Mesendoderm (in vitro differentiated cells): ENCODE measurements at regions not wholly inside any gene's neighbourhood (a gene's known extent, or its start where the extent isn't known, plus 50 kb on each side); places are given as distances from the start of the nearest gene placed in this dataset.
"Not testable (repeated sequence)": the region's sequence is repeated elsewhere in the genome, so short reads cannot be mapped to it uniquely, and the experiment has no call there.

Source experiments
- DNase-seq: peaks from one replicate; pipeline ENCODE4 v3.0.0; 2013
- H2AK5ac ChIP-seq: 2 replicates; pipeline ENCODE4 v1.6.1; 2013; ENCODE audit warnings: low read length, inconsistent platforms
- H2BK120ac ChIP-seq: 2 replicates; pipeline ENCODE4 v1.6.1; 2013; ENCODE audit warnings: low read depth, mild to moderate bottlenecking, low read length, moderate library complexity, mixed read lengths
- H2BK15ac ChIP-seq: replicated peaks from 2 replicates; pipeline ENCODE4 v1.6.1; 2013; ENCODE audit warnings: low read depth, mild to moderate bottlenecking, moderate library complexity
- H2BK5ac ChIP-seq: 2 replicates; pipeline ENCODE4 v1.6.1; 2013; ENCODE audit warnings: low read length, inconsistent platforms
- H3K18ac ChIP-seq: 2 replicates; pipeline ENCODE4 v1.6.1; 2013; ENCODE audit warnings: mild to moderate bottlenecking, low read length, mixed read lengths
- H3K23ac ChIP-seq: one replicate; pipeline ENCODE4 v1.6.1; 2013; ENCODE audit warnings: low read length
- H3K27ac ChIP-seq: 2 replicates; pipeline ENCODE4 v1.5.1; 2013; ENCODE audit warnings: low read depth, mild to moderate bottlenecking, inconsistent platforms, low read length, moderate library complexity
- H3K27me3 ChIP-seq: 2 replicates; pipeline ENCODE4 v1.6.1; 2013; ENCODE audit warnings: low read length, control low read depth, mild to moderate bottlenecking, inconsistent platforms; ENCODE audit not compliant: insufficient read depth, poor library complexity
- H3K36me3 ChIP-seq: 2 replicates; pipeline ENCODE4 v1.6.1; 2013; ENCODE audit warnings: low read length, inconsistent platforms; ENCODE audit not compliant: control insufficient read depth, insufficient read depth
- H3K4ac ChIP-seq: one replicate; pipeline ENCODE4 v1.6.1; 2013; ENCODE audit warnings: low read depth, mild to moderate bottlenecking, low read length, moderate library complexity
- H3K4me1 ChIP-seq: 2 replicates; pipeline ENCODE4 v1.6.1; 2013; ENCODE audit warnings: low read depth, low read length, inconsistent platforms; ENCODE audit not compliant: control insufficient read depth
- H3K4me2 ChIP-seq: 2 replicates; pipeline ENCODE4 v1.6.1; 2013; ENCODE audit warnings: low read length
- H3K4me3 ChIP-seq: 2 replicates; pipeline ENCODE4 v1.5.1; 2013; ENCODE audit warnings: mild to moderate bottlenecking, low read length
- H3K56ac ChIP-seq: one replicate; pipeline ENCODE4 v1.6.1; 2013; ENCODE audit warnings: low read length
- H3K79me1 ChIP-seq: 2 replicates; pipeline ENCODE4 v1.6.1; 2013; ENCODE audit warnings: low read length, inconsistent platforms
- H3K79me2 ChIP-seq: 2 replicates; pipeline ENCODE4 v1.6.1; 2013; ENCODE audit warnings: mild to moderate bottlenecking, low read length; ENCODE audit not compliant: control insufficient read depth, insufficient read depth
- H3K9ac ChIP-seq: 2 replicates; pipeline ENCODE4 v1.6.1; 2013; ENCODE audit warnings: low read length, inconsistent platforms
- H4K5ac ChIP-seq: one replicate; pipeline ENCODE4 v1.6.1; 2013; ENCODE audit warnings: low read length
- H4K8ac ChIP-seq: one replicate; pipeline ENCODE4 v1.6.1; 2013; ENCODE audit warnings: low read depth, mild to moderate bottlenecking, control low read depth, low read length, moderate library complexity
- WGBS: extraction: QIAGEN DNeasy Blood & Tissue Kit; methylation state at CpG from one replicate; pipeline ENCODE4 v1.1.7; 2013; ENCODE audit warnings: low lambda C conversion rate, missing lambda C conversion rate; ENCODE audit not compliant: insufficient coverage; ENCODE audit errors: extremely low coverage; 5-methylcytosine and 5-hydroxymethylcytosine counted together

DNA sequence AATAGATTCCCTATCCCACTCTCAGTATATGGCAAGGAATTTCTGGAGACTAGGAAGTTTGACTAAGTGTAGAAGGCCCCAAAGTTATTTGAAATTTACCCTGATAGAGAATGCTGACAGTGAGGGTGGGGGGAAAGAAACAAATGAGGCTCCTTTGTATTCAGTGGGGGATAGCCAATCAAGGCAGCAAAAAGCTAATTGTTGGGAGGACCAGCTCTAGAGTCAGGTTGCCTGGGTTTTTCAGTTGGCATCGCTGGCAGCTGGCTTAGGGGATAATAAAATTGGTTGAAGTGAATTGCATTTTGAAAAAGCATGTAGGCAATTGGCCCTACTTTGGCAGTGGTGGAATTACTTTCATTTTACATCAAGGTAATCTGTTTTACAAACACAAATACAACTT lies 79.4 kb upstream of the STAM2 start:
- Histone ChIP-seq H3K79me2 (no peaks in the 10 kb centered on the region), H3K27me3 (no peaks in the 10 kb centered on the region), H2BK5ac (no peak overlapping the region), H3K4me1 (no peaks in the 10 kb centered on the region), H3K23ac (no peak overlapping the region), H3K27ac (no peak overlapping the region), H3K56ac (no peak overlapping the region), H3K79me1 (no peaks in the 10 kb centered on the region), H3K4ac (no peak overlapping the region), H2BK15ac (no peak overlapping the region), H4K8ac (no peak overlapping the region), H3K9ac (no peak overlapping the region), H2AK5ac (no peak overlapping the region), H2BK120ac (no peak overlapping the region), H3K4me2 (no peak overlapping the region), H3K36me3 (no peaks in the 10 kb centered on the region), H3K18ac (no peak overlapping the region), H3K4me3 (no peak overlapping the region), H4K5ac (no peak overlapping the region)
- DNase-seq = no peak
- no CpG with 5 or more reads among the region's 1 CpG for WGBS

GRCh38 chr2:152255918-152256317 lies 79.1 kb upstream of the FMNL2 start:
- H3K27ac ChIP-seq = no peak overlapping the region
- no peak overlapping the region for H4K5ac ChIP-seq
- no peak overlapping the region for H3K4me2 ChIP-seq
- H2BK15ac ChIP-seq = no peak overlapping the region
- H2BK5ac ChIP-seq = no peak overlapping the region
- no peaks in the 10 kb centered on the region for H3K4me1 ChIP-seq
- H3K36me3 ChIP-seq = no peaks in the 10 kb centered on the region
- H3K4me3 ChIP-seq = no peak overlapping the region
- no peak overlapping the region for H3K4ac ChIP-seq
- no peak overlapping the region for H3K9ac ChIP-seq
- H3K18ac ChIP-seq = no peak overlapping the region
- no peak overlapping the region for H2AK5ac ChIP-seq
- H3K56ac ChIP-seq = no peak overlapping the region
- no peaks in the 10 kb centered on the region for H3K27me3 ChIP-seq
- no peaks in the 10 kb centered on the region for H3K79me2 ChIP-seq
- no peak overlapping the region for H3K23ac ChIP-seq
- no peak for DNase-seq
- no peak overlapping the region for H4K8ac ChIP-seq
- H2BK120ac ChIP-seq = no peak overlapping the region
- no peaks in the 10 kb centered on the region for H3K79me1 ChIP-seq

- H3K4me3 ChIP-seq = no peak overlapping the region
- H3K18ac ChIP-seq = no peak overlapping the region
- no peak overlapping the region for H3K27ac ChIP-seq
- H2AK5ac ChIP-seq = no peak overlapping the region
- no peaks in the 10 kb centered on the region for H3K4me1 ChIP-seq
- no peak overlapping the region for H3K9ac ChIP-seq
- no peak overlapping the region for H2BK15ac ChIP-seq
- H3K27me3 ChIP-seq = no peaks in the 10 kb centered on the region
- H3K56ac ChIP-seq = no peak overlapping the region
- no peak for DNase-seq
- no peak overlapping the region for H4K8ac ChIP-seq
- no CpG with 5 or more reads among the region's 4 CpGs for WGBS
- H3K79me2 ChIP-seq = no peaks in the 10 kb centered on the region
- no peak overlapping the region for H3K4ac ChIP-seq
- H3K23ac ChIP-seq = no peak overlapping the region
- H3K36me3 ChIP-seq = no peaks in the 10 kb centered on the region
- H2BK5ac ChIP-seq = no peak overlapping the region
- H2BK120ac ChIP-seq = no peak overlapping the region
- no peak overlapping the region for H4K5ac ChIP-seq
- no peaks in the 10 kb centered on the region for H3K79me1 ChIP-seq
- H3K4me2 ChIP-seq = no peak overlapping the region
Measured at GRCh38 chr2:152260939-152261338, 74.0 kb upstream of the FMNL2 start.

DNA sequence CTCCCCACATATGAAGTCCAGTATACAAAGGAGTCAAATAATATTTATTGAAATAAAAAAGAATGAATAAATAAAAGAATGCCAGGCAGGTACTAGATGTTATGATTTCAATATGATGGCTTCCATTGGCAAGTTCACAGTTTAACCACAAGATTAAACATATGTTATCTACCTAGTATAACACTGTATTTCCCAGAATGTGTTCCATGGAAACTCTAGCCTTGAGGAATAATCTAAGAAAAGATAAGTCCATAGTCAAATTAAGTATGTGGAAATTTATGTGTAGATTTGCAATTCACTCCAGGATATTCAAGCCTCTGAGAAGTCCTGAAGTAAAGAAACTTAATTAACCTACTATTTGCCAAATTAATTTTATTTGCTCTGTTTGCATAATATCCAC lies 71.1 kb upstream of the FMNL2 start:
- Histone ChIP-seq H3K4me1 (no peaks in the 10 kb centered on the region), H3K4me2 (no peak overlapping the region)
- DNase-seq = no peak

GRCh38 chr2:152273732-152274260 lies 61.2 kb upstream of the FMNL2 start:
- DNase-seq, H3K4me1 ChIP-seq, H4K8ac ChIP-seq: not testable (repeated sequence)

More for the DNA sequence above, 71.1 kb upstream of the FMNL2 start:
- Histone ChIP-seq H2AK5ac (no peak overlapping the region), H3K4me3 (no peak overlapping the region), H4K8ac (no peak overlapping the region), H4K5ac (no peak overlapping the region), H2BK120ac (no peak overlapping the region), H3K79me1 (no peaks in the 10 kb centered on the region), H3K36me3 (no peaks in the 10 kb centered on the region), H3K27ac (no peak overlapping the region), H2BK15ac (no peak overlapping the region), H3K27me3 (no peaks in the 10 kb centered on the region), H3K4ac (no peak overlapping the region), H3K79me2 (no peaks in the 10 kb centered on the region), H2BK5ac (no peak overlapping the region), H3K56ac (no peak overlapping the region), H3K9ac (no peak overlapping the region), H3K18ac (no peak overlapping the region), H3K23ac (no peak overlapping the region)

DNA sequence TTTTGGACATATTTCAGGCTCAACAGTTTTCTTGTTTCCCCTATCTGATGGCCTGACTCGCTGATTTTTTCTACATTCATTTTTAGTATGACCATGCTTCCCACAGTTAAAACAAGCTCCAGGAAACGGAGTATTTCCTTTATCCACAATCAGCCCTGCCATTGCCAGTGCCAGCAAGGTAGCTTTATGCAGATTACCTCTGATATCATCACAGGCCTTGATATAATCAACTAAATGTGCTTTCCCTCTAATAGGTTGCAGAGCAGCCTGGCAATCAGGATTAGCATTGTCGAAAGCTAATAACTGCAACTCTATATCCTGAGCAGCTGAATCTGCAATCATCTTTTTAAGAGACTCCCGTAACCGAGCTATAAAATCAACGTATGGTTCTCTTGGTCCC lies 57.1 kb upstream of the FMNL2 start:
- not testable (repeated sequence) for H3K4ac ChIP-seq, H2AK5ac ChIP-seq, DNase-seq, H4K8ac ChIP-seq, H3K79me1 ChIP-seq, H2BK15ac ChIP-seq, H2BK120ac ChIP-seq, H3K23ac ChIP-seq, H3K27ac ChIP-seq, H3K4me1 ChIP-seq, H3K27me3 ChIP-seq, H3K36me3 ChIP-seq, H3K9ac ChIP-seq, H2BK5ac ChIP-seq, H3K79me2 ChIP-seq, H4K5ac ChIP-seq, H3K4me3 ChIP-seq, H3K56ac ChIP-seq, H3K4me2 ChIP-seq, H3K18ac ChIP-seq
- no CpG with 5 or more reads among the region's 6 CpGs for WGBS

More at GRCh38 chr2:152273732-152274260, 61.2 kb upstream of the FMNL2 start:
- not testable (repeated sequence) for H3K23ac ChIP-seq, H3K36me3 ChIP-seq, H3K79me2 ChIP-seq, H3K27me3 ChIP-seq, H2BK120ac ChIP-seq, H3K56ac ChIP-seq, H2BK5ac ChIP-seq, H2BK15ac ChIP-seq, H3K4me3 ChIP-seq, H4K5ac ChIP-seq, H2AK5ac ChIP-seq, H3K9ac ChIP-seq, H3K18ac ChIP-seq, H3K79me1 ChIP-seq, H3K4ac ChIP-seq, H3K4me2 ChIP-seq, H3K27ac ChIP-seq
- no CpG with 5 or more reads among the region's 2 CpGs for WGBS
